ENCODE measurements at regions not wholly inside any gene's neighbourhood (a gene's known extent, or its start where the extent isn't known, plus 50 kb on each side); places are given as distances from the start of the nearest gene placed in this dataset.

- no peak for DNase-seq (ENCODE audit: low read depth)
These were observed 99.0 kb upstream of the KAZN start for GRCh38 chr1:14499312-14500040.

GRCh38 chr1:14500041-14500440 is 98.4 kb upstream of the KAZN start:
- DNase-seq (ENCODE audit: low read depth), result no peak

- no peak for DNase-seq (ENCODE audit: low read depth)
These were observed 97.6 kb upstream of the KAZN start for GRCh38 chr1:14500912-14501311.

GRCh38 chr1:14504517-14504916 is 94.0 kb upstream of the KAZN start:
- DNase-seq (ENCODE audit: low read depth), result no peak

- no peak for DNase-seq (ENCODE audit: low read depth)
These were observed 91.8 kb upstream of the KAZN start for GRCh38 chr1:14506471-14507255.

- no peak for DNase-seq (ENCODE audit: low read depth)
These were observed 91.2 kb upstream of the KAZN start for GRCh38 chr1:14507262-14507661.

- DNase-seq (ENCODE audit: low read depth), result no peak
These were observed 89.9 kb upstream of the KAZN start for GRCh38 chr1:14508613-14509012.

- DNase-seq (ENCODE audit: low read depth), result no peak
These were observed 87.3 kb upstream of the KAZN start for GRCh38 chr1:14511166-14511680.

- no peak for DNase-seq (ENCODE audit: low read depth)
These were observed 86.5 kb upstream of the KAZN start for GRCh38 chr1:14511796-14512585.

GRCh38 chr1:14513111-14513510 is 85.4 kb upstream of the KAZN start:
- DNase-seq (ENCODE audit: low read depth), result no peak

- no peak for DNase-seq (ENCODE audit: low read depth)
These were observed 83.7 kb upstream of the KAZN start for GRCh38 chr1:14514739-14515138.

- peak; percentile 89 for DNase-seq (ENCODE audit: low read depth)
These were observed 81.3 kb upstream of the KAZN start for GRCh38 chr1:14516974-14517840.

- DNase-seq (ENCODE audit: low read depth), result no peak
These were observed 80.7 kb upstream of the KAZN start for GRCh38 chr1:14517841-14518180.

- DNase-seq (ENCODE audit: low read depth), result no peak
These were observed 78.5 kb upstream of the KAZN start for GRCh38 chr1:14519976-14520375.

GRCh38 chr1:14520514-14521163 is 77.8 kb upstream of the KAZN start:
- no peak for DNase-seq (ENCODE audit: low read depth)

- DNase-seq (ENCODE audit: low read depth), result no peak
These were observed 76.9 kb upstream of the KAZN start for GRCh38 chr1:14521622-14522021.

GRCh38 chr1:14522077-14522925 is 76.2 kb upstream of the KAZN start:
- DNase-seq (ENCODE audit: low read depth), result peak; percentile 74

GRCh38 chr1:14522926-14523241 is 75.6 kb upstream of the KAZN start:
- DNase-seq (ENCODE audit: low read depth), result peak; percentile 75

- DNase-seq (ENCODE audit: low read depth), result no peak
These were observed 73.5 kb upstream of the KAZN start for GRCh38 chr1:14524826-14525636.

GRCh38 chr1:14529475-14529874 is 69.0 kb upstream of the KAZN start:
- DNase-seq (ENCODE audit: low read depth), result no peak

All from GM04504 (cell line).